SK-N-SH (cell line): ENCODE measurements at regions not wholly inside any gene's neighbourhood (a gene's known extent, or its start where the extent isn't known, plus 50 kb on each side); places are given as distances from the start of the nearest gene placed in this dataset.
"Not testable (repeated sequence)": the region's sequence is repeated elsewhere in the genome, so short reads cannot be mapped to it uniquely, and the experiment has no call there.

Experiments used
- CTCF ChIA-PET: fragments of 300-600, 350-600 bp; formaldehyde crosslinking; extraction: SDS; loops from one replicate; lab custom pipeline; 2021; lab: Yijun Ruan, JAX
- POLR2A ChIA-PET: fragments of 350-600 bp; sonication (Branson Sonifier 250); formaldehyde crosslinking; extraction: SDS; loops from one replicate; lab custom pipeline; 2020; ENCODE audit warnings: antibody characterized with exemption, inconsistent platforms; lab: Yijun Ruan, JAX
- DNase-seq: peaks from one replicate; pipeline ENCODE4 v3.0.0; 2012
- H2AFZ ChIP-seq: fragments of 200-600 bp; sonication (generic); 2 replicates; pipeline ENCODE4 v1.8.1; 2016; ENCODE audit warnings: antibody characterized with exemption, mild to moderate bottlenecking, low read depth
- H3F3A ChIP-seq: fragments of 200-600 bp; sonication (generic); replicated peaks from 2 replicates; pipeline ENCODE3; 2016; ENCODE audit warnings: antibody characterized with exemption, mild to moderate bottlenecking; ENCODE audit not compliant: insufficient read depth
- H3K27ac ChIP-seq, 2 experiments: fragments of 200-500 bp in 1 of 2; fragments of 200-600 bp in 1 of 2; sonication (Bioruptor generic) in 1 of 2; sonication (generic), shearing (Covaris generic) in 1 of 2; 2 replicates each; pipeline versions ENCODE4 v1.5.1 to v1.6.1; 2014 to 2016; ENCODE audit warnings: low read depth in 2 of 2, inconsistent platforms in 1 of 2, low read length in 1 of 2, mild to moderate bottlenecking in 1 of 2, mixed read lengths in 1 of 2
- H3K27me3 ChIP-seq: fragments of 200-600 bp; sonication (generic), shearing (Covaris generic); 2 replicates; pipeline ENCODE4 v1.6.1; 2016; ENCODE audit warnings: mixed run types; ENCODE audit not compliant: insufficient read depth
- H3K36me3 ChIP-seq, 2 experiments: fragments of 200-500 bp in 1 of 2; fragments of 200-600 bp in 1 of 2; sonication (Bioruptor generic) in 1 of 2; sonication (generic) in 1 of 2; replicated peaks in 1 of 2; 2 replicates each; pipeline versions ENCODE3 to v1.5.1; 2014 to 2016; ENCODE audit warnings: low read length in 1 of 2, mild to moderate bottlenecking in 1 of 2; ENCODE audit not compliant: insufficient read depth in 2 of 2, control insufficient read depth in 1 of 2
- H3K4me1 ChIP-seq, 2 experiments: fragments of 200-500 bp in 1 of 2; fragments of 200-600 bp in 1 of 2; sonication (Bioruptor generic) in 1 of 2; sonication (generic), shearing (Covaris generic) in 1 of 2; 2 replicates each; pipeline versions ENCODE4 v1.5.1 to v1.6.1; 2014 to 2016; ENCODE audit warnings: low read depth in 1 of 2, low read length in 1 of 2, mixed run types in 1 of 2; ENCODE audit not compliant: insufficient read depth in 2 of 2, control insufficient read depth in 1 of 2
- H3K4me2 ChIP-seq: fragments of 200-600 bp; sonication (generic), shearing (Covaris generic); 2 replicates; pipeline ENCODE4 v1.6.1; 2017; ENCODE audit warnings: mixed run types
- H3K4me3 ChIP-seq, 2 experiments: fragments of 200-500 bp in 1 of 2; fragments of 200-600 bp in 1 of 2; sonication (Bioruptor generic) in 1 of 2; sonication (generic), shearing (Covaris generic) in 1 of 2; 2 replicates each; pipeline versions ENCODE4 v1.5.1 to v1.8.1; 2014 to 2016; ENCODE audit warnings: low read depth in 2 of 2, inconsistent platforms in 1 of 2, low read length in 1 of 2, mild to moderate bottlenecking in 1 of 2, mixed read lengths in 1 of 2, moderate library complexity in 1 of 2
- H3K79me2 ChIP-seq: fragments of 200-600 bp; sonication (generic); 2 replicates; pipeline ENCODE4 v1.8.1; 2017; ENCODE audit warnings: mild to moderate bottlenecking; ENCODE audit not compliant: insufficient read depth
- H3K9ac ChIP-seq: fragments of 200-600 bp; sonication (generic); 2 replicates; pipeline ENCODE4 v1.6.1; 2017; ENCODE audit warnings: mixed run types
- H3K9me2 ChIP-seq: fragments of 200-600 bp; sonication (generic); 2 replicates; pipeline ENCODE4 v1.6.1; 2017; ENCODE audit warnings: mixed run types
- H3K9me3 ChIP-seq: fragments of 200-600 bp; sonication (generic); 2 replicates; pipeline ENCODE4 v1.6.1; 2017; ENCODE audit warnings: mixed run types, mild to moderate bottlenecking, moderate library complexity
- H4K20me1 ChIP-seq: fragments of 200-600 bp; sonication (generic); 2 replicates; pipeline ENCODE4 v1.6.1; 2017; ENCODE audit warnings: mild to moderate bottlenecking, mixed run types; ENCODE audit not compliant: insufficient read depth
- CHD2 ChIP-seq: fragments of 150-350 bp; IDR thresholded peaks from 2 replicates; pipeline ENCODE4 v1.6.1; 2018; ENCODE audit warnings: low read length; ENCODE audit not compliant: partially characterized antibody
- FOSL2 ChIP-seq: IDR thresholded peaks from 2 replicates; pipeline ENCODE4 v1.4.0; 2012; ENCODE audit warnings: low read depth, mild to moderate bottlenecking, moderate library complexity, borderline replicate concordance
- FOXJ3 ChIP-seq: sonication (generic); formaldehyde crosslinking; IDR thresholded peaks from 2 replicates; pipeline ENCODE4 v1.5.1; 2020; ENCODE audit warnings: mild to moderate bottlenecking, missing genetic modification reagents
- GABPA ChIP-seq: IDR thresholded peaks from 2 replicates; pipeline ENCODE4 v1.4.0; 2012; ENCODE audit warnings: low read depth, mild to moderate bottlenecking
- MAX ChIP-seq: IDR thresholded peaks from 2 replicates; pipeline ENCODE4 v1.4.0; 2012; ENCODE audit warnings: low read depth
- POLR2AphosphoS5 ChIP-seq: IDR thresholded peaks from 2 replicates; pipeline ENCODE4 v1.6.1; 2012; ENCODE audit warnings: low read depth, low read length
- RCOR1 ChIP-seq: fragments of 150-350 bp; IDR thresholded peaks from 2 replicates; pipeline ENCODE4 v1.6.1; 2017; ENCODE audit warnings: antibody characterized with exemption, low read length
- SMC3 ChIP-seq: IDR thresholded peaks from 2 replicates; pipeline ENCODE4 v1.6.1; 2012; ENCODE audit warnings: low read depth, low read length, improper control_type of control experiment
- TEAD4 ChIP-seq: IDR thresholded peaks from 2 replicates; pipeline ENCODE4 v1.4.0; 2012; ENCODE audit warnings: mild to moderate bottlenecking, borderline replicate concordance; ENCODE audit not compliant: insufficient read depth
- USF2 ChIP-seq: fragments of 150-350 bp; IDR thresholded peaks from 2 replicates; pipeline ENCODE4 v1.6.1; 2017; ENCODE audit warnings: antibody characterized with exemption, low read length, low read depth, borderline replicate concordance
- ZBTB33 ChIP-seq: IDR thresholded peaks from 2 replicates; pipeline ENCODE4 v1.4.0; 2012; ENCODE audit warnings: low read depth, borderline replicate concordance
- WGBS: methylation state at CpG from one replicate; pipeline ENCODE4 v1.1.6; 2017; ENCODE audit warnings: low lambda C conversion rate; 5-methylcytosine and 5-hydroxymethylcytosine counted together

- DNase-seq: no peak
- Histone ChIP-seq H3K9me2 (no peaks in the 10 kb centered on the region), H3K4me1 (no peaks in the 10 kb centered on the region), H3K9me3 (no peaks in the 10 kb centered on the region), H3K9ac (no peak overlapping the region), H4K20me1 (no peaks in the 10 kb centered on the region), H3K36me3 (no peaks in the 10 kb centered on the region), H3K4me2 (no peak overlapping the region), H3K27ac (no peak overlapping the region), H3F3A (no peaks in the 10 kb centered on the region), H3K27me3 (no peaks in the 10 kb centered on the region), H3K79me2 (no peaks in the 10 kb centered on the region), H3K4me3 (no peak overlapping the region), H2AFZ (no peak overlapping the region)
- CTCF ChIA-PET: no interaction called here
- WGBS: 65% methylated on average over 9 of the region's 9 CpGs
- POLR2A ChIA-PET: no interaction called here
- TF ChIP-seq FOSL2 (no peak), FOXJ3 (CRISPR knock-in tag) (no peak), POLR2AphosphoS5 (no peak), RCOR1 (no peak), GABPA (no peak), CHD2 (no peak), USF2 (no peak), ZBTB33 (no peak), SMC3 (no peak), MAX (no peak), TEAD4 (no peak)
These were observed 113.7 kb upstream of the CDH11 start for GRCh38 chr16:65235339-65236177.

- H3K4me1 ChIP-seq, H3K36me3 ChIP-seq, H3K27ac ChIP-seq, H3F3A ChIP-seq, H2AFZ ChIP-seq, DNase-seq, H3K9me3 ChIP-seq, H4K20me1 ChIP-seq, H3K4me3 ChIP-seq, H3K79me2 ChIP-seq, CTCF ChIA-PET, H3K9me2 ChIP-seq, H3K27me3 ChIP-seq, H3K4me2 ChIP-seq, POLR2A ChIA-PET, H3K9ac ChIP-seq: not testable (repeated sequence)
- WGBS: 82% methylated on average over 15 of the region's 16 CpGs
These were observed 113.0 kb upstream of the CDH11 start for GRCh38 chr16:65234721-65235320.
